ENCODE measurements at regions not wholly inside any gene's neighbourhood (a gene's known extent, or its start where the extent isn't known, plus 50 kb on each side); places are given as distances from the start of the nearest gene placed in this dataset.

GRCh38 chr13:74442751-74443150 is 308.5 kb upstream of the KLF12 start:
- Histone ChIP-seq H3K4me3 (no peak overlapping the region), H3K9me3 (ENCODE audit: low read depth) (no peaks in the 10 kb centered on the region), H3K9me2 (replicated peaks; ENCODE audit: insufficient read depth) (no peaks in the 10 kb centered on the region), H2AFZ (no peak overlapping the region), H3K36me3 (replicated peaks; ENCODE audit: insufficient read depth, low read depth) (no peaks in the 10 kb centered on the region), H3K27ac (no peak overlapping the region), H3K79me2 (no peaks in the 10 kb centered on the region), H3K4me1 (ENCODE audit: insufficient read depth) (no peaks in the 10 kb centered on the region), H3K4me2 (no peak overlapping the region), H4K20me1 (ENCODE audit: insufficient read depth, poor library complexity, severe bottlenecking) (no peaks in the 10 kb centered on the region), H3K27me3 (no peaks in the 10 kb centered on the region)
- TF ChIP-seq EZH2phosphoT487 (IDR thresholded peaks at IDR 0.05; ENCODE audit: low read depth, severe bottlenecking, unreplicated experiment): no peak
- no peak for DNase-seq (ENCODE audit: low spot score)
- 90% methylated on average over 5 of the region's 5 CpGs for WGBS (ENCODE audit: low lambda C conversion rate, missing lambda C conversion rate)

GRCh38 chr13:74438901-74439300 is 304.7 kb upstream of the KLF12 start:
- Histone ChIP-seq H3K36me3 (replicated peaks; ENCODE audit: insufficient read depth, low read depth) (no peaks in the 10 kb centered on the region), H3K4me3 (no peak overlapping the region), H3K4me1 (ENCODE audit: insufficient read depth) (no peaks in the 10 kb centered on the region), H2AFZ (no peak overlapping the region), H3K9me3 (ENCODE audit: low read depth) (no peaks in the 10 kb centered on the region), H4K20me1 (ENCODE audit: insufficient read depth, poor library complexity, severe bottlenecking) (no peaks in the 10 kb centered on the region), H3K27ac (no peak overlapping the region), H3K79me2 (no peaks in the 10 kb centered on the region), H3K4me2 (no peak overlapping the region), H3K9me2 (replicated peaks; ENCODE audit: insufficient read depth) (no peaks in the 10 kb centered on the region), H3K27me3 (no peaks in the 10 kb centered on the region)
- TF ChIP-seq CTCF (IDR thresholded peaks at IDR 0.05; ENCODE audit: poor library complexity) (no peak), EZH2phosphoT487 (IDR thresholded peaks at IDR 0.05; ENCODE audit: low read depth, severe bottlenecking, unreplicated experiment) (no peak), EZH2 (IDR thresholded peaks at IDR 0.05; ENCODE audit: borderline replicate concordance) (no peak)
- no peak for DNase-seq (ENCODE audit: low spot score)
- 45% methylated on average over 3 of the region's 3 CpGs for WGBS (ENCODE audit: low lambda C conversion rate, missing lambda C conversion rate)

GRCh38 chr13:74434782-74435181 is 300.6 kb upstream of the KLF12 start:
- Histone ChIP-seq H3K27me3 (no peaks in the 10 kb centered on the region), H3K4me3 (no peak overlapping the region), H3K4me1 (ENCODE audit: insufficient read depth) (no peaks in the 10 kb centered on the region), H3K9me2 (replicated peaks; ENCODE audit: insufficient read depth) (no peaks in the 10 kb centered on the region), H3K36me3 (replicated peaks; ENCODE audit: insufficient read depth, low read depth) (no peaks in the 10 kb centered on the region), H3K27ac (no peak overlapping the region), H3K79me2 (no peaks in the 10 kb centered on the region), H4K20me1 (ENCODE audit: insufficient read depth, poor library complexity, severe bottlenecking) (no peaks in the 10 kb centered on the region), H3K4me2 (no peak overlapping the region), H2AFZ (no peak overlapping the region), H3K9me3 (ENCODE audit: low read depth) (no peaks in the 10 kb centered on the region)
- TF ChIP-seq EZH2 (IDR thresholded peaks at IDR 0.05; ENCODE audit: borderline replicate concordance) (no peak), CTCF (IDR thresholded peaks at IDR 0.05; ENCODE audit: poor library complexity) (no peak), EZH2phosphoT487 (IDR thresholded peaks at IDR 0.05; ENCODE audit: low read depth, severe bottlenecking, unreplicated experiment) (no peak)
- no peak for DNase-seq (ENCODE audit: low spot score)
- 89% methylated on average over 2 of the region's 2 CpGs for WGBS (ENCODE audit: low lambda C conversion rate, missing lambda C conversion rate)

- H3K27ac ChIP-seq: no peak overlapping the region
- no peaks in the 10 kb centered on the region for H3K4me1 ChIP-seq (ENCODE audit: insufficient read depth)
- 89% methylated on average over 3 of the region's 3 CpGs for WGBS (ENCODE audit: low lambda C conversion rate, missing lambda C conversion rate)
- H2AFZ ChIP-seq: no peak overlapping the region
- H3K9me3 ChIP-seq (ENCODE audit: low read depth): no peaks in the 10 kb centered on the region
- no peaks in the 10 kb centered on the region for H3K9me2 ChIP-seq (replicated peaks; ENCODE audit: insufficient read depth)
- DNase-seq (ENCODE audit: low spot score): no peak
- H3K4me3 ChIP-seq: no peak overlapping the region
- H4K20me1 ChIP-seq (ENCODE audit: insufficient read depth, poor library complexity, severe bottlenecking): no peaks in the 10 kb centered on the region
- H3K27me3 ChIP-seq: no peaks in the 10 kb centered on the region
- no peak for TF ChIP-seq CTCF (IDR thresholded peaks at IDR 0.05; ENCODE audit: poor library complexity)
- no peak for TF ChIP-seq EZH2 (IDR thresholded peaks at IDR 0.05; ENCODE audit: borderline replicate concordance)
- TF ChIP-seq EZH2phosphoT487 (IDR thresholded peaks at IDR 0.05; ENCODE audit: low read depth, severe bottlenecking, unreplicated experiment): no peak
- H3K36me3 ChIP-seq (replicated peaks; ENCODE audit: insufficient read depth, low read depth): no peaks in the 10 kb centered on the region
- H3K4me2 ChIP-seq: no peak overlapping the region
- H3K79me2 ChIP-seq: no peaks in the 10 kb centered on the region
These were observed 290.3 kb upstream of the KLF12 start for GRCh38 chr13:74424455-74424854.
